ENCODE measurements at regions not wholly inside any gene's neighbourhood (a gene's known extent, or its start where the extent isn't known, plus 50 kb on each side); places are given as distances from the start of the nearest gene placed in this dataset.
A peak's percentile ranks its signal among the peaks of the same experiment; 100 is the strongest.
"Not testable (repeated sequence)": the region's sequence is repeated elsewhere in the genome, so short reads cannot be mapped to it uniquely, and the experiment has no call there.

DNA sequence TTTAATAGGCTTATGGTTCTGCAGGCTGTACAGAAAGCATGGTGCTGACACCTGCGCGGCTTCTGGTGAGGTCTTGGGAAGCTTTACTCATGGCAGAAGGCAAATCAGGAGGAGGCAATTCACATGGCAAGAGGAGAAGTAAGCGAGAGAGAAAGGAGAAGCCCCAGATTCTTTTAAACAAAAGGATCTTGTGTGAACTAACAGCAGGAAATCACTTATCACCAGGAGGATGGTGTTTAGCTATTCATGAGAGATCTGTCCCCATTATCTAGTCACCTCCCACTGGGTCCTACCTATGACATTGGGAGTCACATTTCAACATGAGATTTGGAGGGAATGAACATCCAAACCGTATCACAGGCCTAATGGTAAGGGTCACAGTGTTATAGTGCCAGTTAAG, 678.0 kb upstream of the KCND2 start:
- no peak for DNase-seq

DNA sequence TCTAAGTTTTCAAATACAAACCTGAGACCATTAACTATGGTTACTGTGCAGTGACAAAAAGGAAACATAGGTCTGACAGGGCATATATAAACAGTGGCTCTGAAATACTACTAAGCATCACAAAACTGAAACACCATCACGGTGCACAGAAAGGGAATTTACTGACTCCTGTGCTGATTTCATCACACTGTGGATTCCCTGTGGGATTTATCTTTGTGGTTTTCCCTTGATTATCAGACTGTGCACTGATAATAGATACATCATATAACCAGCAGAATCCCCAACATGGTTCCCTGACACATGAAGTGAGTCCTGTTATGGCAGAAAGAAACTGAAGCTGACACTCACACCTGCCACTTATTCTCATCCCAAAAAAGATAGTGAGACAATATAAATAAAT, 676.3 kb upstream of the KCND2 start:
- DNase-seq: no peak

DNA sequence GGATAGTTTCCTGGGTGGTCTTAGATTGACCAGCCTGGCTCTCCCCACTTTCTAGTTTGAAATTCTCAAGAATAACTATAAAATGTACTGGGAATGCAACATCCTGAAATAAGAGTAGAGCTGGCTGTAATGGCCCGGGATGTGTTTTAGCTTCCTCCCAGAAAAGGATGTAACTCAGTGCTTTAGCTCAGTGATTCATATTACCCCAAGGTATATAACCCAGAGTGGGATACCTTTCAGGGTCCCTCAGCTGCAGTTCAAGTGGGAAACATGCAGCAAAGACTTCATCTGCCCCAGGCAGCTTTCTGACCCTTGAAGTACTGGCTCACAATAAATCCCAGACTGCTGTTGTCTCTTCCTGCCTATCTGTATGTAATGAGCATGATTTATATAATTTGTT, 666.7 kb upstream of the KCND2 start:
- no peak for DNase-seq

DNA sequence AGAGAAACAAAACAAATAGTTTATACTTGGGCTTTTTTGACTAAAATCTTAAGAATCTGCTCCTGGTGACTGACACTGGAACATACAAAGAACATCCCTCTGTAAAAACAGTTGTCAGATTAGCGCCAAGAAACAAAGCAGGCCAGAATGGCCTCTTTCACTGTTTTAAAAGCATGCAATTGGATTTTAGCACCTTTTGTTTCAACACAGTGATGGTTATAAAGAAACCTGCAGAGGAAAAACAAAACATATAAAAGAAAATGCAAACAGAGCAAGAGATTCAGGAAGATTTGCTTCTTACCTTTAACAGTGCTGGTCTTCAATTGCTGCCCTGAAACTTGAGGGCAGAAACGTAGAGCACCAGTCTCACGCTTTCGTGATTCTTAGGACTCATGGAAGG, 652.2 kb upstream of the KCND2 start:
- no peak for DNase-seq

DNA sequence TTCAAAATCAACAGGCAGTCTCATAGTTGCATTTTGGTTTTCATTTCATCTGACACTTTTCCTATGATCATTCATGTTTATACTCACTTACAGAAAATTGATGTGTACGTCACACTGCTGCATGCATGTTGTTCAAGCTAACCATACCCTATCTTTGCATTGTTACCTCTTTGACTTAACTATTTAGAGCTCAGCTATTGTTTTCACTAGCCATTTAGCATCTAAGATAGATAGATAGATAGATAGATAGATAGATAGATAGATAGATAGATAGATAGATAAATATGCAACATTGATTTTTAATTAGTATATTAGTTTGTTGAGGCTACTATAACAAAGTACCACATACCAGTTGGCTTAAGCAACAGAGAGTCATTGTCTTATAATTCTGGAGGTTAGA, 649.5 kb upstream of the KCND2 start:
- DNase-seq: no peak

DNA sequence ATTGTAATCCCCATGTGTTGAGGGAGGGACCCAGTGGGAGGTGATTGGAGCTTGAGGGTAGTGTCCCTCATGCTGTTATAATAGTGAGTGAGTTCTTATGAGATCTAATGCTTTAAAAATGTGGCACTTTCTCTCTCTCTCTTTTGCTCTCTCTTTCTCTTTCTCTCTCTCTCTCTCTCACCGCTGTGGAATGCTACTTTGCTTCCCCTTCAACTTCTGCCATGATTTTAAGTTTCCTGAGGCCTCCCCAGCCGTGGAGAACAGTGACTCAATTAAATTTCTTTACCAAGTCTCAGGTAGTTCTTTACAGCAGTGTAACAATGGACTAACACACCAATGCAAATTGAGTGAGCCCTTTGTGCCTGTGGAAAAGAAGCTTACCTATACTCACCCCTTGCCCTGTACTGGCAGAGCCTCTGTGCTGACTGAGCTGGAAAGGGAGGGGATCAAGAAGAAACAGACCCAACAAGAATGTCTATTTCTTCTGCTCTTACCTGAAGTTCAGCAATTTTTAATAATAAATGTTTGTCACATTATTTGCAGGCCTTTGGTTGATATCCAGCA, 642.5 kb upstream of the KCND2 start:
- no peak for DNase-seq

DNA sequence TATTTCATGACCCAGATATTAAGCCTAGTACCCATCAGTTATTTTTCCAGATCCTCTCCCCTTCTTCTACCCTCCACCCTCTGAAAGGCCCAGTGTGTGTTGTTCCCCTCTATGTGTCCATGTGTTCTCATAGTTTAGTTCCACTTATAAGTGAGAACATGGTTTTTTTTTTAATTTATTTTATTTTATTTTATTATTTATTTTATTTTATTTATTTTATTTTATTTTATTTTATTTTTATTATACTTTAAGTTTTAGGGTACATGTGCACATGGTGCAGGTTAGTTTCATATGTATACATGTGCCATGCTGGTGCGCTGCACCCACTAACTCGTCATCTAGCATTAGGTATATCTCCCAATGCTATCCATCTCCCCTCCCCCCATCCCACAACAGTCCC, 639.2 kb upstream of the KCND2 start:
- not testable (repeated sequence) for DNase-seq

DNA sequence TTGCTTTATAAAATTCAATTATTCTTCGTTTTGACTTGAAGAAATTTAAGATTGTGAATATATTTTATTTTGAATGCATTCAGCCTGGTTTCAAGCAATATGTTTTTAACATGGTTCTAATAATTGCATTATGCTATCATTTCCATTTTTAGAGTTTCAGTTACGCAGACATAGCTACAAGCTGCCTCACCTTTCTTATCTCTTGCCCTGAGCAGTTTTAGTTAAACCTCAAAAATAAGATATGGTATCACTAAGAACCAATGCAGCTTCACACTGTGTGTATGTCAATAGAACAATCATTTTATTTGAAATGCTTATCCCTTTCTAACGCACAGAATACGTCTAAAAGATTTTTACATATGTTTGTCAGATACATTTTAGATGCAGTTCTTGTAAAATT, 632.6 kb upstream of the KCND2 start:
- no peak for DNase-seq

DNA sequence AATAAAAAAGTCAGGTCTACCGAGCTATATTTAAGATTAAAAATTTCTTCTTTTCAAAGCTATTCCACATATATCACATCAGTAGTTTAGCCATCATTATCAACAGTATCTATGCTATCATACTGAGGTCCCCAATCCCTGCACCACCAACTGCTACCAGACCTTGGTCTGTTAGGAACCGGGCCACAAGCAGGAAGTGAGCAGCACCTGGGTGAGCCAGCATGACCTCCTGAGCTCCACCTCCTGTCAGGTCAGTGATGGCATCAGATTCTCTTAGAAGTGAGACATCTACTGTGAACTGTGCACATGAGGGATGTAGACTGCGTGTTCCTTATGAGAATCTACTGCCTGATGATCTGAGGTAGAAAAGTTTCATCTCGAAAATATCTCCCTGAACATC, 632.1 kb upstream of the KCND2 start:
- DNase-seq: no peak

DNA sequence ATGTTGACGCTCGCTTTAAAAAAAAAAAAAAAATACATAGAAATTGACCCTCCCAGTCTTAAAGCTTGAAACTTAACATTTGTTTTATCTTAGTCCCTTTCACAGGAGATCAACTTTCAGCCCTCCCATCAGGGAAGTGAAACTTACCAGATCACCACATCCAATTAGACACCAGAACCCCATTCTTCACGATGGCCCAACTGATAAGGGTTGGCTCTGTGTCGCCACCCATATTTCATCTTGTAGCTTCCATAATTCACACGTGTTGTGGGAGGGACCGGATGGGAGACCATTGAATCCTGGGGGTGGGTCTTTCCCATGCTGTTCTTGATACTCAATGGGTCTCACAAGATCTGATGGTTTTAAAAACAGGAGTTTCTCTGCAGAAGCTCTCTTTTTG, 629.4 kb upstream of the KCND2 start:
- no peak for DNase-seq

DNA sequence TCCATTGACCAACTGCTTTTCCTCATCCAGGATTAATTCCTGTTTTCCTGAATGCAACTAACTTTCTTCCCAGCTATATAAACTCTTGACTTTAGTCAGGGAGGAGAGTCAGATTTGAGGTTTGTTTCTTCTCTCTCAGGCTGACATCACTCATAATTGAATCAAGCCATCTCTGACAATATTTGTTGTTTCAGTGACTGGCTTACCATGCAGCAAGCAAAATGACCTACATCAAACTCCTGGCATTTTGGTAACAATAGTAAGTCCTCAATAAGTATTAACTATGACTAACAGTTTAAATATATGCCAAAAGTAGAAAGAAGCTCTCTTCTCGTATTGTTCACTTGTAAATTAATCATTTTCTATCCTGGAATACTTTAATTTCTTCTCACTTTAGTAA, 625.7 kb upstream of the KCND2 start:
- no peak for DNase-seq

DNA sequence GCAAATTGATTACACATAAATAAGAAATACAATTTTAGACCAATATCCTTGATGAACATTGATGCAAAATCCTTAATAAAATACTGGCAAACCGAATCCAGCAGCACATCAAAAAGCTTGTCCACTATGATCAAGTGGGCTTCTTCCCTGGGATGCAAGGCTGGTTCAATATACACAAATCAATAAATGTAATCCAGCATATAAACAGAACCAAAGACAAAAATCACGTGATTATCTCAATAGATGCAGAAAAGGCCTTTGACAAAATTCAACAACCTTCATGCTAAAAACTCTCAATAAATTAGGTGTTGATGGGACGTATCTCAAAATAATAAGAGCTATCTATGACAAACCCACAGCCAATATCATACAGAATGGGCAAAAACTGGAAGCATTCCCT, 624.2 kb upstream of the KCND2 start:
- DNase-seq: not testable (repeated sequence)

DNA sequence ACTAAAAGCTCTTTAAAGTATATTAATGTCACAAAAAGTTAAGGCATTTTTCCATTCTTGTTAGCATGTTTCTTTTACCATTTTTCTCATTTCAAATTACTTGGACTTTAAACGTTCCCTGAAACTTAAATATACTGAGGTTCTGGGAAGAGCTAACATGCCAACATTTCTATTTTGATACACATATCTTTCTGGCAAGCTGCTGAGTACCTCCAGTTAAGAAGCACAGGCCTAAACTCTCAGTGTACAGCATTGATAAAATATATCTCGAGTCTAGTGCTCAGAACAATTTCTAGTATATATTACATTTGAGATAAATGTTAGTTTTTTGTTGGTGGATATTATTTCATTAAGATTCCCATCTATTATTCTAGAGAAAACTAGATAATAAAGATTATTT, 612.9 kb upstream of the KCND2 start:
- DNase-seq: no peak

DNA sequence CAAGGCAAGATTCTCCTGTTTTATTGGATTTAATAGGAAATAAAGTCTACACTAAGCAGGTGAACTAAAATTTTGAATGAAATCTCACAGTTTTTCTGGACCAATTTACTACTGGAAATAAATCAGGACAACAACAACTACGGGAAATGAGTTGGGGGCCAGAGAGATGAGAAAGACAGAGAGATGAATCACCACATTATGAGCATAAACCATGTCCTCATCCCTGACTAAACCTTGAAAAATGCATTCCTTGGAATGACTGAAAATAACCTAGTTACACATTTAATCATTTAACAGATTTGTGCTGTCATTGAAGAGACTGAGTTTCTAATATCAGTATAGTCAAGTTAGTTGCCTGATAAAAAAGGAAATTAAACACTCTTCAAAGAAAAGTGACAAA, 608.4 kb upstream of the KCND2 start:
- DNase-seq: peak in 1 of 3 donors; percentile 57

DNA sequence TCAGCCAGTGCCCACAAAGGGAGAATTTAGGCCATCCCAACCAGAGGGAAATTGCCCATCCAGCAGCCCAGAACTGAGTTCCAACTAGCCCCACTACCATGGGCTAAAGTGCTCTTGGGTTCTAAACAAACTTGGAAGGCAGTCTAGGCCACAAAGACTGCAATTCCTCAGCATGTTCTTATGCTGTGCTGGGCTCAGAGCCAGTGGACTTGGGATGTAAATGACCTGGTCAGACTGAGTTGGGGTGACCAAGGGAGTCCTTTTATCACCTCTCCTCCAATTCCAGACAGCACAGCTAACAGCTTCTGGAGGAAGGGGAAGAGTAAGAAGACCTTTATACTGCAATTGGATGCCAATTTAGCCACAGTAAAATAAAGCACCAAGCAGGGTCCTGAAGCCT, 607.2 kb upstream of the KCND2 start:
- no peak for DNase-seq

DNA sequence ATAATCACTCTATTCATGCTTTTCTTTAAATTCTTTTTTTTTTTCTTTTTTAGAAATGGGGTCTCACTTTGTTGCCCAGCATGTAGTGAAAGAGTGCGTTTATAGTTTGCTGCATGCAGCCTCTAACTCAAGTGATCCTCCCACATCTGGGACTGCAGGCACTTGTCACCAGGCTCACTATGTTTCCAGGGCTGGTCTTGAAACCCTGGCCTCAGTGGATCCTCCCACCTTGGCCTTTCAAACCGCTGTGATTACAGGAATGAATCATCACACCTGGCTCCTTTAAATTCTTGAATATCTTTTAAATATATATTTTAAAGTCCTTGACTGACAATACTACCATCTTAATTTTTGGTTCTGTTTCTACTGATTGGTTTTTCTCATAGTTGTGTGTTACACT, 591.6 kb upstream of the KCND2 start:
- no peak for DNase-seq

DNA sequence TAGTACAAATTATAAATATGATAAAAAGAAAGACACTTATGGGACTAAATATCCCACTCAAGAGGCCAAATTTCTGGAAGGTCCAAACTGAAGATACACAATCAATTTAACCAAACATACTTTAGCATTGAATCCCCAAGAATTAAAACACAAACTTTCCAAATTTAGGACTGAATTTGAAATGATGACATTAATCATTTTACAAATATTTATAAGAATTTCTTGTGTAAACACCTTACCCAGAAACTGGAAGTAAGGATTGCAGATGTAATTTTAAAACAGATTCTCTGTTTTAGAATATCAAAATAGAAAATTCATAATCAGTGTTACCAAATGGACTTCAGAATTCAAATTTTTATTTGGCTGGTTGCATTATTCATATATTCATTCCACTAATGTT, 588.2 kb upstream of the KCND2 start:
- no peak for DNase-seq

DNA sequence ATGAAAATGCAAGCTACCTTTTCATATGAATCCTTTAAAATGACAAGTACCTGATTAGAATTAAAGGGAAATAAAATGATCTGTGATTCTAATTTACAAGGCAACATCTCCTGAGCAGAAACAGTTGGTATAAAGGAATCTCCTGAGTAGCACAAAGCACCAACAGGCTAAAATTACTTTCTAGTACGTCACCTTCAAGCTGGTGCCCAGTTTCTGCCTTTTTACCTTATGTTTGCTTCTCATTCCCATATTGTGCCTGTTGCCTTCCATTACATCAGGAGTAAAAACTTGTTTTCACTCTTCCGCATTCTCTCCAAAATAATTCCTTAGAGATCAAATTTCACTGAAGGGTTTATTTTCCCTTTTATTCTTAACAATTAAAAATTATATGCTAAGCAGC, 587.1 kb upstream of the KCND2 start:
- no peak for DNase-seq

DNA sequence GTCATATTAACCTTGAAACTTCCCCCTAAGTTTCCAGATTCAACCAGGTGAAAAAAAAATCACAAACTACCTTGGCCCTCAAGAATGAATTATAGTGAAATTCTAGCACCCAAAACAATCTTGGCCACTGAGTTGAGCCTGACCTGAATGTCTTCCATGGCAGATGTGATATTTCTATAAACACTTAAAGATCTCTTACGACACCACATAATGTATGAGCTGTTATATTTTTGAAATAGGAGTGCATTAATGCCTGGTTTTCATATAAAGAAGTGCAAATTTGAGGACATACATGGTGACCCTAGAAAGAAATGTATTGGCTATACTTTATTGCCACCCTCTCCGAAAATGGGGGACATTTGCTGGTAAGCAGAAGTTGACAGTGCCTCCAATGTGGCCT, 584.1 kb upstream of the KCND2 start:
- no peak for DNase-seq

DNA sequence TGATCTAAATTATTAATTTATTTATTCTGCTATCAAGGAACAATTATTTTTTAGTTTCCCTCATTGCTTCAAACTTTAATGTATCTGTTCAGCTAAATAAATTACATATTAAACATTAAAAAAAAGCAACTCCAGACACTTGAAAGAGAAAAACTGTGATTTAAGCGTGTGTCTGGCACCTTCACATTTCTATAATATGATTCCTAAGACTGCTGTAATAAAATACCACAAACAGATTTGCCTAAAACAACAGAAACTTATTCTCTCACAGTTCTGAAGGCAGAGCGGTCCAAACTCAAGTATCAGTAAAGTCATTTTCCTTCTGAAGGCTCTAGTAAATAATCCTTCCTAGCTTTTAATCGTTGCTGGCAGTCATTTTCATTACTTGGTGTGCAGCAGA, 580.4 kb upstream of the KCND2 start:
- DNase-seq: no peak

DNA sequence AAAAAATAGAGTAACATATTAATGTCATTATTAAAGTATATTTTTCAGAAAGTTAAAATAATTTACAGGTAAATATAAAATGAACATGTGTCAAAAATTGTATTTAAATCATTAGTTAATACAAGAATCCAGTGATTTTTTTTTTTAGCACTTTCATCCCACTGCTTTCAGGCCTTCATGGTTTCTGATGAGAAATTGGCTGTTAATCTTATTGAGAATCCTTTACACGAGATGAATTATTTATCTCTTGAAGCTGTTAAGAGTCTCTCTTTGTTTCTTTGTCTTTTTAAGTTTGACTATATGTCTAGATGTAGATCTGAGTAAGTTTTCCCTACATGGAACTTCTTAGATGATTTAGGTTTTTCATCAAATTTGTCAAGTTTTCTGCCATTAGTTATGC, 578.5 kb upstream of the KCND2 start:
- DNase-seq: no peak

DNA sequence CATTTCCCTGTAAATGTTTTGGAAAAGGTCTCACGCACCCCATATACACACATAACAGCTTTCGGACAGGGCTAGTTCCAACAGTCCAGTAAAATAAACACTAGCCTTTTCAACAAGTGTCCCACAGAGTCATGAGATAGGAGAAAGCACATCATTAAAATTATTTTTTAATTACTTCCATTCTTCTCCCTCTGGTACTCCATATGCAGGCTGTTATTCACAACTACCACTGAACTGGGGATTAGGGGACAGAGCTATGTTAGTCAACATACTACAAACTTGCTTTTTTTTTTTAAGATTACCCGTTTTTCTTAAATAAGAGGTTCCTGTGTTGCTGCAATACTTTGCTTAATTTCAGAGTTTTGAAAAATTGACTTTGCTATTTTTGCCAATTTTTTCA, 576.6 kb upstream of the KCND2 start:
- no peak for DNase-seq

DNA sequence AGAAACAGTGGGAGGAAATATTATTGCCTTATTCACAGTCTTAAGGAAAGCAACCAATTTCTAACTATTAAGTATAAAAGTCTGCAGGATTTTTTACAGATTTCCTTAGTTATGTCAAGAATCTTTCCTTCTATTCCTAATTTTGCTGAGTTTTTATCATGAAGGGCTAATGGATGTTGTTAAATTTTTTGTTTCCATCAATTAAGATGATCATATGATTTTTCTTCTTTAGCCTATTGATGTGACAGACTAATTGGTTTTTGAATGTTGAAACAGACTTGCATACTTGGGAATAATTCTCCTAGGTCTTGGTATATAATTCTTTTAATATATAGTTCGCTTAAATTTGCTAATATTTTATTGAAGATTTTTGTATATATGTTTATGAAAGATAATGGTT, 569.1 kb upstream of the KCND2 start:
- DNase-seq: no peak

DNA sequence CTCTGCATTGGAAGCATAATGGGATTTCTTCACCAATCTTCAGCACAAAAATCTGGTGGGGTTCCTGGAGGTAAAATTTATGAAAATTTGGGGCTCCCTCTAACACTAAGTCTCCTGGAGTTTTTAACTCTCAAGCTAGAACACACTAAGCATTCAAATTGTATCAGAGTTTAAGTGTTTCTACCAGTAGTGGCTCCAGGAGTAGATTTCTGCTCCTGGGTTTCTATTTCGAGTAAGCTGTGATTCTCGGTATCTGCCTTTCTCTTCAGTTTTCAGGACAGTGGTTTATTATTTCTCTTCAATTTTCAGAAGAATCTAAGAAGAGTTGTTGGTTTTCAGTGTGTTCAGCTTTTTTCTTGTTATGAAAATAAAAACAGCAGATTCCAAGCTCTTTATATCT, 566.4 kb upstream of the KCND2 start:
- no peak for DNase-seq

DNA sequence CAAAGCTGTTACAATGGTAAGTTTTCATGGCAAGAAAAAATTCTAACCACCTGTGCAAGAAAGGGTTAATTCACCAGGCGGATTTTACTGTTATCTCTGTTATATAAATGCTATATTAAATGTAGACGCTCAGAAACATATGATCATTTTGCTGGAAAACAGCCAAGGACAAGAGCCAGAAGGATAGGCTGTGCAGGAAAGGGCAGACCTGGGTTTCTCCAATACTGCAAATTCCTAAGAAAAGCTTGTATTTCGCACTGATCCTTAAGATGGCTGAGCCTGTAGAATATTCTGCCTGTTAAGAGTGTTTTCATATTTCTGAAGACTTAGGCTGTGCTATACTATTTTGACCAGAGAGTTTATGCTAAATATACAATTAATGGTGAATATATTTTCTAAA, 564.1 kb upstream of the KCND2 start:
- DNase-seq: no peak

Data from muscle of back (tissue), 3 donors.